ENCODE measurements at regions not wholly inside any gene's neighbourhood (a gene's known extent, or its start where the extent isn't known, plus 50 kb on each side); places are given as distances from the start of the nearest gene placed in this dataset.

DNA sequence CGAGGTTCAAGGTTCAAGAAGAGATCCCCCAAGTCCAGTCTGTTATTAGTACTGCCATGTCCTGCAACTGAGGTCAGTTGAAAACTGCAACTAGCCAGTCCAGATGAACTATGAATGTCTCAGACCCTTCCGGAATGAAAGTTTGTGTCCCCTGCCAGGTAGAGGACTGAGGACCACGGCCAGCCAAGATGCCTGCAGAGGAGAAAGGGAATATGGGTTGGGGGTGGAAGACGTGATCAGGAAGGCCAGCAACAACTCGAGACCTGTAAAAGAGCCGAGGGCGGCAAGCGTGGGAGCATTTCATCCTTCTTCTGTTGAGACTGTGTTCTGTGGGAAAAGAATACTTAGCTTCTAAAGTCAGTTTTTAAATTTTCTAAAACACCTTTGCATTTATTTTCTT, 572.4 kb upstream of the B3GAT1 start:
- TF ChIP-seq, protein P1, sequence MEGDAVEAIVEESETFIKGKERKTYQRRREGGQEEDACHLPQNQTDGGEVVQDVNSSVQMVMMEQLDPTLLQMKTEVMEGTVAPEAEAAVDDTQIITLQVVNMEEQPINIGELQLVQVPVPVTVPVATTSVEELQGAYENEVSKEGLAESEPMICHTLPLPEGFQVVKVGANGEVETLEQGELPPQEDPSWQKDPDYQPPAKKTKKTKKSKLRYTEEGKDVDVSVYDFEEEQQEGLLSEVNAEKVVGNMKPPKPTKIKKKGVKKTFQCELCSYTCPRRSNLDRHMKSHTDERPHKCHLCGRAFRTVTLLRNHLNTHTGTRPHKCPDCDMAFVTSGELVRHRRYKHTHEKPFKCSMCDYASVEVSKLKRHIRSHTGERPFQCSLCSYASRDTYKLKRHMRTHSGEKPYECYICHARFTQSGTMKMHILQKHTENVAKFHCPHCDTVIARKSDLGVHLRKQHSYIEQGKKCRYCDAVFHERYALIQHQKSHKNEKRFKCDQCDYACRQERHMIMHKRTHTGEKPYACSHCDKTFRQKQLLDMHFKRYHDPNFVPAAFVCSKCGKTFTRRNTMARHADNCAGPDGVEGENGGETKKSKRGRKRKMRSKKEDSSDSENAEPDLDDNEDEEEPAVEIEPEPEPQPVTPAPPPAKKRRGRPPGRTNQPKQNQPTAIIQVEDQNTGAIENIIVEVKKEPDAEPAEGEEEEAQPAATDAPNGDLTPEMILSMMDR (IDR thresholded peaks at IDR 0.05), result no peak
- TF ChIP-seq EZH2 (IDR thresholded peaks at IDR 0.05) (no peak), EZH2phosphoT487 (IDR thresholded peaks at IDR 0.05) (no peak)
